ENCODE measurements at regions not wholly inside any gene's neighbourhood (a gene's known extent, or its start where the extent isn't known, plus 50 kb on each side); places are given as distances from the start of the nearest gene placed in this dataset.

DNA sequence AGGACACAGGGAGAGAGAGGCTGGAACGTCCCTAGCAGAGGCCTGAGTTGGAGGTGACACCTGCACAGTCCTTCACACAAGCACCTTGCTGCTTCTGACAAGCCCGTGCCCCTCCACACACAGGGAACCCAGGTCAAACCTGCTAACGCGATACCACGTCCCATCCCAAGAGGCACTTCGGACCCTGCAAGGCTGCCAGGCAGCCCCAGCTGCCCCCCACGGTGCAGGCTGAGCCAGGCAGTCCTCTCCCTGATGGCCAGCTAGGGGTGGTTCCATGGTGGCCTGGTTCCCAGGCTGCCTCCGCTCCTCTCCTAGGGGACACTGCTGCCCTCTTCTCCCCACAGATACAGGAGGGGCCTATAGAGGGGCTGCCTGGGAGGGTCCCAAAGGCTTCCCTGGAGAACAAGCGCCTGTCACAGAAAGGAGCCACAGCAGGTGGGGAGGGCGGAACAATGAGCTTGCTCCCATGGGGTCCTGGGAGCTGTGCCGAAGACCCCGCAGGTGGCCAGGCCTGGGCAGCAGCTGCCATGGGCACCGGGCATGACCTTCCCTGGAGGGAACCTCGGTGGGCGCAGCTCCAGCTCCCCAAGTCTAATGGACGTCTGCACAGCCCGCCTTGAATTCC lies 434.2 kb upstream of the MYT1L start:
- no peak for DNase-seq (ENCODE audit: low read depth)

DNA sequence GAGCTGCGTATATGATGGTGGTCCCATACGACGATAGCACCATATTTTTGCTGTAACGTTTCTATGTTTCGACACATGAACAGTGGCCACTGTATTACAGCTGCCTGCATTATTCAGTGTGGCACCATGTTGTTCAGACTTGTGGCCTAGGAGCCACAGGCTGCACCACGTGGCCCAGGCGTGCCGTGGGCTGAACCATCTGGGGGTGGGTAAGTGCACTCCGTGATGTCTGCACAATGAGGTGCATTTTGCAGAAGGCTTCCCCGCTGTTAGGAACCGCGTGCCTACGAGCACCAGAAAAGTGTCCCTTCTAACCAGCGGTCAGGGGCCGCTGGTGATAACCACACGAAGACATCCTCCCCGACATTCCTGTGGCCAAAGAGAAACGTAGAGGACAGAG lies 433.7 kb upstream of the MYT1L start:
- DNase-seq (ENCODE audit: low read depth): no peak

DNA sequence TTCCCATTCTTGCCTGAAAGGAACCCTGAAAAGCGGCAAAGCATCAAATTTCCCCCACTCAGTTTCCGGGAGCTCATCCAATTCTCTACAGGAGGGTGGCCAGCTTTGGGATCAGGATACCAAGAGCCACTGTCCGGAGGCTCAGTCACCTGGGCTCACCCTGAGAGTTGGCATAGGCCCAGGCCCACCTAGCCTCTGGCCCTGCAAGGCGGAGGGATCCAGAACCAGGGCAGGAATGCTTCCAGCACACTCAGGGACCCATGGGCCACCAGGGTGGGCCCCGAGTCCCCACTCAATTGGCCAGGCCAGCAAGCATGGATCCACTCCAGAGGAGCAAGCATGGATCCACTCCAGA lies 432.9 kb upstream of the MYT1L start:
- DNase-seq (ENCODE audit: low read depth): no peak

DNA sequence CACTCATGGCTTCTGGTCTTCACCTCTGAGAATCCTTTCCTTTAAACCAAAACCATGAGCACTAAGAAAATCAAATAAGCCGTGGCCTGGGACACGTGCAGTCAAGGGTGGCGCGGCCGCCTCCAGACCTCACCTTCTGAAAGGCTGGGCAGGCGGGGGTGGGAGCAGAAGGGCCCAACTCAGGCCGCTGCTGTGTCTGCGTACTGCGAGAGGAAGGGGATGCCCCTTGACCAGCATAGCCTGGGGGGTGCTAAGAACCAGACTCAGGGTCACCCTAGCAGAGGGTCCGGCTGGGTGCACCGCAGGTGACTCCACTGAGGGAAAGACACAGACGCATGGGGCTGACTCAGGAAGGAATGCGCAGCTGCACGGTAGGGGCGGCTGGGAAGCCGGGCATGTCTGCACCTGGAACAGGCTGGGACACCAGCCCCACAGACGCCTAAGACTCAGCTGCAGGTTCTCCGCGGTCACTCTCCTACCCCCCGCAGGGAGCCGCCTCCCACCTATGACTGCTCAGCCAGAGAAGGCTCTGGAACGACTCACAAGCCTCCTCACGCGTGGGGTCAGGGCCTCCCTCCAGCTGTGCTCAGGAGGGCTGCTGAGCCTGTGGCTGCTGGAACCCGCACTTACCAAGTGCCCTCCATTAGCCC lies 432.4 kb upstream of the MYT1L start:
- no peak for DNase-seq (ENCODE audit: low read depth)

DNA sequence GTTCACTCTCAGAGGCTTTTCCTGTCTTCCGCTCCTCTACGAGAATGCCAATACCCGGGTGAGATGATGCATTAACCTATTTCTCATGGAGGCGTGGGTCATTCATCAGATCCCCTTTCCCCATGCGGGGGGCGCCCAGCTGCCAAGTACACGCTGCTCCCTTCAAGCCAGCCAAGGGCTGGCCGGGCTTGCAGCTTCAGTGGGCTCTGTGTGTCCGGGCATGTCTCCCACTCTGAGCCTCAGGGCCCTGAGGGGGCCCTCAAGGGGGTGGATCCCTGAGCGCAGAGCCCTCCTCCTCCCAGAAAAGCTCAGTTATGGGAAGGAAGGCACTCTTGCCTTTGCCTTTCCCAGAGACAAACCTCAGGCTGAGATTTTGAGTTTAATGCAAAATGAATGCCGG lies 431.8 kb upstream of the MYT1L start:
- DNase-seq (ENCODE audit: low read depth): no peak

DNA sequence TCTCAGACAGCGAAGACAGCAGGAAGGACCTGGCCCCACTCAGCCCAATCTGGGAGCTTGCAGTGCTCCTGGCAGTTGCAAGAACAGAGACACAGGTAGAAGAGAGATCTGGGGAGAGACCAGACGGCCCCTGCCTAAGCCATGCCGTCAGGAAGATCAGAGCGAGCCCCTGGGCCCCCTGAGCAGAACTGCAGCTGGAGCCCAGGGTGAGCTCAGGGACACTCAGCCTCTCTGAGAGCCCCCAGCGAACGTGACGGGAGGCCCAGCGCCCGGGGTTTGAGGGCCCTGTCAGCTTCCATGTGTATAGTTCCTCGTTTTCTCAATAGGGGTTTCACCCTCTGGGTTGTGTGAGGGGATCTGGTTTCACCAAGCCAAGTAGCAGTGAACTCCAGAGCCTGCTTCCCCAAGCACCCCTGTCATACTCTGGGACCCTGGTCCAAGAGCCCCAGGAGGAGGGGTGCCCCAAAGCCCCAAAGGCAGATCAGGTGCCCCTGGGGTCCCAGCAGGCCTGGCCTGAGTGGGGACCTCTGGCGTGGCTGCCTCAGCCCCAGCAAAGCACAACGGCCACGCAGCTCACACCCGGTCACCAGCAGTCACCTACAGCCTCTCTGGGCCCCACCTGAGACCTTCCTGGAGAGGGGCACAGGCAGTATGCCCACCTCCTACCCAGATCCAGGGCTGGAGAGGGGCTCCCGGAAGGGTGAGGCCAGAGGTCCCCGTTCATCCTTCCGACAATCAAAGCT lies 431.3 kb upstream of the MYT1L start:
- no peak for DNase-seq (ENCODE audit: low read depth)

DNA sequence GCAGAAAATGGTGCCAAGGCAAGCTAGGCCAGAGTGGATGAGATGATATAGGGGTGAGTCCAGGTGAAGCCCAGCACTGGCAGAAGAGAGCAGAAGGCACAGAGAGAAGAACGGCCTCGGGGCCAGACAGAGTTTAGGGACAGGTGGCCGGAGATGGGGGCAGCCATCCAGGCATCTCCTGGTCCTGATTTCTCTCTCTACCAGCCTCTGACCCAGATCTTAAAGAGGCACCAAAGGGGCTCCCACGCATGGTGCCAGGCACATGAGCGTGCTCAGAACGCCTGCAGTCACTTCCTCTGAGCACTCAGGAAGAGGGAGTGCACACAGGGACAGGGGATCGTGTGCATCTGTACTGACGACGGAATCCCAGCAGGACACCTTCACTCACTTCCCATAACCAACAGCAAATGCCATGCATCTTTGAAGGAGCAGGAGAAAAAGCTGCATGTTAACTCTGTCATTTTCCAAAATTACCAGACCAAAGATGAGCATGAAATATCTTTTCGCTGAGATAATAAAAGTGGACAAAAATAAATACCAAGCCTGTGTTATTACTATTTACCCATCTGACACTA lies 427.8 kb upstream of the MYT1L start:
- DNase-seq (ENCODE audit: low read depth): no peak

DNA sequence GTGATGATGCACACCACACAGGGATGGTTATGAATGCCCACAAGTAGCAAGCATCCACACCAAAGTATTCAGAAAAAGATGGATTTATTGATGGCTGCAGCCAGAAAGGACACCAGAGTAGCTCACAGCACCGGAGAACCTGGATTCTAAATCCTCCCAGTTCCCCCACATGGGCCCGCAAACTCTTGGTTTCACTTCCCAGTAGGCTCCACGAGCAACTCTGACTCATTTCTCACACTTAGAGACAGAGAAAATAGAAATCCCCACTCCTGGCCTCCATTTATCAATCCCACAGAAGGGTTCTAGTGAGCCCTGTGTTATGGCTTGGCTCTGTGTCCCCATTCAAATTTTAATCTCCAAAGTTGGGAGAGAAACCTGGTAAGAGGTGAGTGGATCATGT lies 426.7 kb upstream of the MYT1L start:
- no peak for DNase-seq (ENCODE audit: low read depth)

DNA sequence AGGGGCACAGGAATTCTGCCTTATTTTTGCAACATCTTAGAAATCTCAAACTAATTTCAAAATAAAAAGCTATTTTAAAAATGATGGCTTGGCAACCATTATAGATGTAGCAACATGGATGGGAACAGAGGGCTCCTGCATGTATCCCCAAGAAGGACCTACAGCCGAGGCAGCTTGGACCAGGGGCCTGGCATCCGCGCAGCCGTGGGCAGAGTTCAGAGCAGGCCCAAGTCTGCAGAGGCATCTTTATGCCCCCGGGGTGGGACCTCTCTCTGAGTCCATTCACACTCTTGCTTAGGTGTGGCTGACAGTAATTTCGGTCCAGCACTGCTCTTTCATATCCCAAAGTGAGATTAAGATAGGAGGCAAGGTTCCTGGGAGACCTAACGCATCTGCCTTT lies 425.8 kb upstream of the MYT1L start:
- no peak for DNase-seq (ENCODE audit: low read depth)

DNA sequence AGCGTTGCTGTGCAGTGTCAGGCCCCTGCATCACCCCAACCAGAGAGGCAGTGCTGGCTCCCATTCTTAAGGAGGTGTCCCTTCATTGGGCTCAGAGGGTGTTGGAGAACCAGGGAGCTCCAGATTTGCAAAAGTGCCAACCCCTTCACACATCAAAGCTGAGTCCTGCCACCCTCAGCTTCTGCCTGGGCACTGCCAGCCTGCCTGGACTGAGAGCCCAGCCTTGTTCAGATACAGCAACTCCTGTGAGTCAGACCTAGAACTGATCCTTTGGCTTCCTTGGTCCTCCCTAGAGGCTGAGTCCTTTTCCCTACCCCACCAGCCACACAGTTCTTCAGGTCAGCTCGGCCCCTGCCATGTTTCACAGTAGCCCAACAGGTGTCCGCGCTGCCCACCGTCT lies 424.9 kb upstream of the MYT1L start:
- DNase-seq (ENCODE audit: low read depth): no peak

DNA sequence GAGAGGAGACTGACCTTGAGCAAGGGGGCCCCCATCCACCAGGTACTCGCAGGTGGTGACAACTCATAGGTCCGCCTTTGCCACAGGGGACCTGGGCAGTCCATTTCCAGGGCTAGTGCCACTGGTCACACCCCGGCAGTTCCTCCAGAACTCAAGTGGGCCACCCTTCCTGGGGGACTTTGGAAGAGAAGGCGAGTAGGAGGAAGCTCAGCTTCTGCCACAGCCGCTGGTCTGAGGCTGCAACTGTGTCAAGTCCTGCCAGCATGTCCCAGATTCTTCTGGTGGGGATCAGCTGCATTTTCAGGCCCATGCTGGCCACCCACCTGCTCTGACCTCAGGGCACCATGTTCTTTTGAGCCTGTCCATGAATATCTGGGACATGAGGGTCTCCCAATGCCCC lies 423.9 kb upstream of the MYT1L start:
- DNase-seq (ENCODE audit: low read depth): no peak

DNA sequence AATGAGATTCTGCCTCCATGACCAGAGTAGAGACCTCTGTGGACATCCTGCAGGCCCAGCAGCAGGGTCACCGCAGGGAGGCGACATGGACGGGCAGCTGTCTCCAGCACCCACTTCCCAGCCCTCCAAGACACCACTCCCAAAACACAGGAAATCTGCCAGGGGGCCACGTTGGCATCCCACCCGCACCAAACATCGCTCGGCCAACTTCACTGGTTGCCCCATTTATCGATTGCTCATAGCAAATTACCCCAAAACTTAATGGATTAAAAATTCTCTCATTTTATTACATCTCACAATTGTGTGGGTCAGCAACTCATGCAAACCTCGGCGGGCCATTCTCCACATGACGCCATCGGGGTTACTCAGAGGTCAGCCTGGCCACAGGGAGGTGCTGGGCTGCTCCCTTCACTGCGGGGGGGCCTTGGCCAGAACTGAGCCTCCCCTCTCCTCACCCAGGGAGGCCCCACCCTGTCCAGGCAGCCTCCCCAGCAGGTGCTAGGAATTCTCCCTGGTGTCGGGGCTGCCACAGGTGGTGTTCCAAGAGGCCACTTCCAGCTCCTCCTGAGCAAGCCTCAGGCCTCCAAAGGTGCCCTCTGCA lies 420.7 kb upstream of the MYT1L start:
- no peak for DNase-seq (ENCODE audit: low read depth)

DNA sequence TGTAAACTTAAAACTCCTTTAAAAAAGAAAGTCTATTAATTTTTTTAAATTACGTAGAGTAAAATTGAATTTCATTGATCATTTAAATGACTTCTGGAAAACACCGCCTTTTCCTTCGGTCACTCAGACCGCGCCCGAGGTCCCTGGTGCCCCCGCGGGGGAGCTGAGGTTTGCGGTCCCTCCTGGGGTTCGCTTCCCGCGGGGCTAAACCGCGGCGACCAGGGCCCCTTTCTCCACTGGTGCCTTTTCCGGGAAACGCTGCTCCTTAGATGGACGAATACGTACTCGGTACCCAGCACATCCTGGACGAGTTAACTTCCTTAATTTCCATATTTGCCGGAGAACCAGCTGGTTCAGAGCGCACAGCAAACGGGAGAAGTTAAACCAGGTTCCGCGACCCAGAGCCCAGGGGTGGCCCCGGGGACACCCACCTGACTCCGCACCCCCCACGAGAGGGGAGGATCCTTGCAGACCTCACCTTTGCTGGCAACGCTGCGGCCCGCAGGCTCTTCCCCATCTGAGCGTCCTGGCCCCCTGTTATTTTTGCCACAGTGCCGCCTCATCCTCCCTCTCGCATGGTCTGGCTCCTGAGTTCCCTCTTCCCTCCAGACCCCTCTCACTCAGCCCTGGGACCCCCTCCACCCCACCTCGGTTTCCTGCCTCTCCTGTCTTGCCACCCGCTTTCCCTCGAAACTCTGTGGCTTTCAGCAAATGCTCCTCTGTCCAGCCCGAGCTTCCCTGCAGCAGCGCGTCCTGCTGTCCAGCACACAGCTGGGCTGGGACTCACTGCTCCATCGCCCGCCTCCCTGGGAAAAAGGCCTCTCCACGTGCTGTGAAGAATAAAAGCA lies 420.0 kb upstream of the MYT1L start:
- DNase-seq (ENCODE audit: low read depth): no peak

DNA sequence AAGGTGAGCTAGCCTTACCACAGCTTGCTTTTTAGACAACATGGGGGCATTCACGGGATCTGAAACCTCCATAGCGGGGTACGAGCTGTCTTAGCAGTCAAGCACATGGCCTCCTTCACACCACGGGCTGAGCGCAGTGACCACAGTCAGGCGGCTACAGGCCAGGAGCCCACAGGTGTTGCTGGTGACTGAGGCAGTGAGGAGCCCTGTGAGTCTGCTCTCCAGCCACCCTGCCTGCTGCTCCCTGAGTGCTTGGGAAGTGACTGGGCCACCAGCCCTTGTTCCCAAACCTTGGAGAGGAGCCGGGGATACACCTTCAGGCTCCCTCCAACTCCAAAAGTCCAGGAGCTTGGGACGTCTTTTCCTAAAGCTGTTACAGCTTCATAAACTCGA lies 418.1 kb upstream of the MYT1L start:
- DNase-seq (ENCODE audit: low read depth): no peak

DNA sequence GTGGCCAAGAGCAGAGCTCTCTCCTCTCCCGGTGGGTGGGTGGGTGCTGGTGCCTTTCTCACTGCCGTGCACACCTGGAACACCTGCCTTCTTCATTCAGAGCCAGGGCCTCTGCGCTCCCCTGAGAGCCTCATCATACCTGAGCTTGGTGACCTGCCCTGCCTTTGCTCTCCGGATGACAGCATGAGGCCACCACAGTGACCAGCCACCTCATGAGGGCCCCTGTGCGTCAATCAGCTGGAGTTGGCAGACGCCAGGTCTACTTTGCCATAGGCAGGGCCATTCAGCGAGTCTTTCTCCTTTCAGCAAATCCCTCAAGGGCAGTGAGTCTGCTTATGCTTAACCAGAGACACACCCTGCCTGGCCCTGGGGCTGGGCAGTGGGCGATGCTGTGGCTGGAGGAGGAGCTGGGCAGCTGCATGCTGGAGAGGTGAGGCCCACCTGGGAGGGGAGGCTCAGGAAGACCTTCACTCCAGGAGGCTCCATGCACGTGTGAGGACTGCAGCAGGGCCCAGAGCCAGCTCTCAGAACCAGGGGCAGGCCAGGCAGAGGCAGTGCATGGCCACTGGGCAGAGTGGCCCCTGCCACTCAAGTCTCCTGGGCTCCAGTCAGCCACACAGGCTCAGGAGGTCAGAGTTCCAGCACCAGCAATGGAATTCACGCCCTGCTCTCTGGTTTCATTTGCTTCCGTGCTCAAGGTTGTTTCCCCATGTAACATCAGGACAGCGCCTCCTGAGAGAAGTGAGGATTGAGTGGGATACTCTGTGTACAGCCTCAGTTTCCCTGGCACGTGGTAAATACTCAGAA lies 417.5 kb upstream of the MYT1L start:
- DNase-seq (ENCODE audit: low read depth): no peak

DNA sequence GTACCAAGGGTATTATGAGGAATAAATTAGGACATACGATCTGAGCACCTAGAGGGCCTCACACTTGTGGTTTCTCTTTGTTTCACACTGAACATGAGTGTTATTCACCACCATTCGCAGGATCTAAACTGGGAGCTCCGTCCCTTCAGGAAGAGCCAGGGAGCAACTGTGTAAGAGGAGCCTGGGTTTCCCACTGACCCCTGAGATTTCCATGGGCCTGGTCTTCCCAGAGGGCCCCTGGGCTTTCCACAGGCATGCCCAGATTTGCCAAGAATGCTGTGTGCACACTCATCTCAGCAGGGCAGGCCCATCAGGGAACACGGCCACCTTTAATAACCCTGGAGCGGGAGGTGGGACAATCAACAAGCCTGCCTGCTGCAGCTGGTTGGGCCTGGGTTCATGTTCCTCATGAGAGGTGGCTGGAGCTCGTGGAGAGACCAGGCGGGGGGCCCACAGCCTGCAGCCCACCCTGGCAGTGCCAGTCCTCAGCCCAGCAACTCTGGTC lies 416.8 kb upstream of the MYT1L start:
- no peak for DNase-seq (ENCODE audit: low read depth)

DNA sequence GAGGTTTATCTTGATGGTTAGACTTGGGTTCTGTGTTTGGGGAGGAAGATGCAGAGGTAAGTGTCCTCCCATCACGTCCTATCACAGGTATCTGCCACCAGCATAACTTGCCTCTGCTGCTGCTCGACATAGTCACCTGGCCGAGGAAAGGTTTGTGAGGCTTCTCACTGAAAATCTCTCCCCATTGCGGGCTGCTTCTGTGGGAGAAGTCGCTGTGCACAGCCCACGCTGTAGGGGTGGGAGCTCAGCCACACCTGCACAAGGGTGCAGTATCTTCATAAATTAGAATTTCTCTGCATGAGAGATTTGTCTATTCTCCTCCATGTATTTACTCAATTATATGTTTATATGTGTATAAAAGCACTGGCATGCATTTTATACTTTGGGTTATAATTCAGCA lies 415.7 kb upstream of the MYT1L start:
- no peak for DNase-seq (ENCODE audit: low read depth)

DNA sequence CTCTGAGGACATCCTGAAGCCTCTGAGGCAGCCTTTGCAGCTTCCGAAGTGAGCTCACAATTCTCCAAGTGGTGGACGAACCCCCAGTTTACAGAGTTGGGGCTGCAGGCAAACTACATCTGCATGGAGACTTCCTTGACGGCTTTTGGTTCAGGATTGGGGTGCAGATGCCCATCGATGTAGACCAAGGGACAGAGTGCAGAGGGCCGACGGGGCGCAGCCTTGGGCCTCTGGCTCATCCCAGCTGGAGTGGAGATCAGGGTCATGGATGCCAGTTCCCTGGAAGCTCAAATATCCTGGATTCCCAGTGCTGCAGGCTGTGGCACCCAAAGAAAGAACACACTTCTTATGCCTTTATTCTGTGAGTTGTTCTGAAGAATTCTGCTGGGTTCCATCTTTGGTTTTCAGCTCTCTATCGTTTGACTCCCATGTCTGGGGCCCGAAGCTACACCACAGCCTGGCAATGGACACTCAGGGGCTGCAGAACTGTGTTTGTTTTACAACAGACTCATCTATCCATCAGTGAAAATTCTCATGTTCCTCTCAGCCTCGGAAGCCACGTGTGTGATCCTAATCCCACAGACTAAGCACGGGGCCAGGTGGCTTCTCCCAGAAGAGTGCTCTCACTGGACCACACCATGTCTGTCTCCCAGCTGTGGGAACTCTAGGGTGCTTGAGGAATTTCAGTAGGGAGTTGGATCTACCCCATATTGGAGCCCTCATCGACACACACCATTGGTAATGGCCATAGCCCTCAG lies 414.1 kb upstream of the MYT1L start:
- DNase-seq (ENCODE audit: low read depth): no peak

DNA sequence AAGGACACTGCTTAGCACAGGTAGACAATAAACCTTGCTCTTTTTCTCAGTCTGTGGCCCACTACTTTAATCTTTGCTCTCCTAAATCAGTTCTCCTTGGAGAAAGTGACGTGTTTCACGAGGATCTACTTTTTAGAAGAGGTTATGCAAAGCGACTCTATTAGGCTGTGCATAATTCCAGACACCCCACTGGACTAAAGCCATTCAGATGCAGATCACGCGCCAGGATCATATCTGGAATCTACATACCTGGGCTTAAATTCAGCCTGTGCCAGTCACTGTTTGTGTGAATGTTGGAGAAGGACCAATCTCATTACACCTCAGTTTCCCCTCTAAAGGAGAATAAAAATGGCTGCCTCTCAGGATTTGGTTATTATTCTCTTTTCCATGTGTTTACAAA lies 413.0 kb upstream of the MYT1L start:
- DNase-seq (ENCODE audit: low read depth): no peak

DNA sequence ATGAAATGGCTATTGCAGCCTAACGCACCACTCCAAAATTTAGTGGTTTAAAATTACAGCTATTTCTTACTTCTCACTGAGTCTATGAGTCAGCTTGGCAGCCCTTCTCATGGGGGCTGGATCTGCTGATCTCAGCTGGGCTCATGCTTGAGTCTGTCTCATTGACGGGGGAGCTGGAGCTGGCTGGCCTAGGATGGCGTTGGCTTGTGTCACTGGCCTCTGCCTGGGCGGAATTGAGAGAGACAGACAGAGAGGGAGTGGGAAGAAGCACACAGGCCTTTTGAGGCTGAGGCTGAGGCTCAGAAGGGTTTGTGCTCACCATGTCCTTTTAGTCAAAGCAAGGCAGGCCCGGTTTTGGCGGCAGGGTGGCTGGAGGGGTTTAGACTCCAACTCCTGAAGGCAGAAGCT lies 412.1 kb upstream of the MYT1L start:
- no peak for DNase-seq (ENCODE audit: low read depth)
